GM21526 (cell line): ENCODE measurements at regions not wholly inside any gene's neighbourhood (a gene's known extent, or its start where the extent isn't known, plus 50 kb on each side); places are given as distances from the start of the nearest gene placed in this dataset.
"Not testable (repeated sequence)": the region's sequence is repeated elsewhere in the genome, so short reads cannot be mapped to it uniquely, and the experiment has no call there.

ENCODE experiments used
- ATAC-seq: cut with Tn5 transposase; IDR thresholded peaks from one replicate; pipeline ENCODE4 v1.9.1; 2021; ENCODE audit warnings: moderate library complexity; ENCODE audit not compliant: unreplicated experiment, low FRiP score

DNA sequence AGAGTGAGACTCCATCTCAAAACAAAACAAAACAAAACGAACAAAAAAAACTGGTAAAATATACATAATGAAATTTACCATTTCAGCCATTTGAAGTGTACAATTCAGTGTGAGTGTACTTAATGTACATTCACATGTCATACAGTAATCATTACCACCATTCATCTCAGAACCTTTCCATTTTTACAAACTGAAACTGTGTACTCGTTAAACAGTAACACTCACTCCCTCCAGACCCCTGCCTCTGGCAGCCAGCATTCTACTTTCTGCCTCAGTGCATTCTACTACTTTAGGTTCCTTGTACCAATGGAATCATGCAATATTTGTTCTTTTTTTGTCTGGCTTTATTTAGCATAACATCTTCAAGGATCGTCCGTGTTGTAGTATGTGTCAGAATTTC lies 87.5 kb upstream of the CRYM start:
- not testable (repeated sequence) for ATAC-seq

DNA sequence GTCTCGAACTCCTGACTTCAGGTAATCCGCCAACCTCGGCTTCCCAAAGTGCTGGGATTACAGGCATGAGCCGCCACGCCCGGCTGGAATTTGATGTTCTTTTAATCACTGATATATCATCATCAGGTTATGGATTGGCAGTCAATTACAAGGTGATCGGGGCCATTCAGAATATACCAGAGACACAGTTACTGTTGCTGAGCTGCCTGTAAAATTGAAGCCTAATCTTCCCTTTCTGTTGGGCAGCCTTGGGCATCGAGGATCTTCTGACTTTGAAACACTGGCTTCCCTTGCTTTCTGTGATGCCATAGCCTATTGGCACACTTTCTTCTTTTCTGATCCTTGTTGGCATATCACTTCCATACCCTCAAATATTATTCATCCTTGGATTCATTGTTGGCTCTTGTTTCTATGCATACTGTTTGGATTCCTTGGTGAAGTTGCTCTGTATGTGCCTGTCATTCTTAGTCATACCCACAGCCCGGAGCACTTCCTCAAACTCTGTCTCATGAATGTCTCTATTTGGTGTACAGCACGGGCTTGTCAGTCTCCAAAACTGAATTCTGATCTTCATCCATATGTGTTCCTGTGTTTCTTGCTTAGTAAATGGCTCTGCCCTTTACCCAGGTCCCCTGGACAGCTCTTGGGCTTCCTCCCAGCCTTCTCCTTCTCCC lies 85.6 kb upstream of the CRYM start:
- ATAC-seq = not testable (repeated sequence)

DNA sequence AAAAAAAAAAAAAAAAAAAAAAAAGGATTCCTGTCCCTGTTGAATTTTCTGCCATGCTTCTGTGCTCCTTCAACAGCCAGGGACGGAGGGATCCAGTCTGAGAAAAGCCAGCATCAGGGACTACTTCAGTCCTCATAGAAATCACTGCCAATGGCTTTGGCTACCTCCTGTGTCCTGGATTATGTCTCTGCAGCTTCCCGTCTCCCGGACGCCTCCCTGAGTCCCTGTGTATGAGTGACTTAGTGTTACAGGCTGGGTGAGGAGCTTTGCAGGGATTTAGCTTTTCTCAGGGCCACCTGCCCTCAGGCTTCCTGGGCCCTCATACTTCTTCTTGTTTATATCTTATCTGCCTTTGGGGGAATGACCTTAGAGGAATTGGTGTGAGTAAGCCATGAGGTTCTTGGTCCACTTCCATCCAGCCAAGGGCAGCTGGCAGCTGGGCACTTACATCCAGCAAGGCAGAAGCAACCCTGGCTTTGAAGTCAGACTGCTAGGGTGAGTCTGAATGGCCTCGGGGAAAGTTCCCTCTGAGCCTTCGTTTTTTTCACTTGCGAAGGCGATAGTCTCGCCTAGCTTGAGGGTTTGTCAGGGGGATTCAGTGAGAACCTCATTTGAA lies 83.6 kb upstream of the CRYM start:
- not testable (repeated sequence) for ATAC-seq

DNA sequence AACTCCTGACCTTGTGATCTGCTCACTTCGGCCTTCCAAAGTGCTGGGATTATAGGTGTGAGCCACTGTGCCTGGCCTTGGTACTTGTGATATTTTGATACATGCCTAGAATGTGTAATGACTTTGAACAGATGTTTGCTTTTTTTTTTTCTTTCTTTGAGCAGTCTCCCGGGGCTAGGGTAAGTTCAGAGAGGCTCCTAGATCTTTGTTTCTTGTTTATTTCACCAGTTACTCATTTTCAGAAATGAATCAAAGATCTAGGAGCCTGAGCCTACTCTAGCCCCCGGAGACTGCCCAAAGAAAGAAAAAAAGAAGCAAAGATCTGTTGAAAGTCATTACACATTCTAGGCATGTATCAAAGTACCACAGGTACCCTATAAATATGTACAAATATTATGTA lies 83.0 kb upstream of the CRYM start:
- not testable (repeated sequence) for ATAC-seq

DNA sequence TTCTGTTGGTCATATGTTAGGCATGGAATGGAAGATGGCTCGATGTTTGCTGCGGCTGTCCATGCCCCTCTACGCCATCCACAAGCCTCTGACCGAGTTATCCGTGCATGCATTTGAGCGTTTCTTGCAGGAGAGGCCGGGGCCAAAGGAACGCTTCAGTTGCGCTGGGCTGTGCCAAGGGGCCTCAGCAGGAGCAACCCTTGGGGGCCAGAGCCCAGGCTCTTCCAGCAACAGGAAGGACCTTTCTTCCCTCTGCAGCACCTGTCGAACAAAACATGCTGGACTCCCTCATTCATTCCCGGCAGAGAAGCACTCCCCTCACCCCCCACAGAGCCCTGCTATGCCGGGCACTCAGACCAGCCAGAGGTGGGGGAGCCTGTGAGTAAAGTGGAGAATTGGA lies 81.4 kb upstream of the CRYM start:
- peak; percentile 1 for ATAC-seq

DNA sequence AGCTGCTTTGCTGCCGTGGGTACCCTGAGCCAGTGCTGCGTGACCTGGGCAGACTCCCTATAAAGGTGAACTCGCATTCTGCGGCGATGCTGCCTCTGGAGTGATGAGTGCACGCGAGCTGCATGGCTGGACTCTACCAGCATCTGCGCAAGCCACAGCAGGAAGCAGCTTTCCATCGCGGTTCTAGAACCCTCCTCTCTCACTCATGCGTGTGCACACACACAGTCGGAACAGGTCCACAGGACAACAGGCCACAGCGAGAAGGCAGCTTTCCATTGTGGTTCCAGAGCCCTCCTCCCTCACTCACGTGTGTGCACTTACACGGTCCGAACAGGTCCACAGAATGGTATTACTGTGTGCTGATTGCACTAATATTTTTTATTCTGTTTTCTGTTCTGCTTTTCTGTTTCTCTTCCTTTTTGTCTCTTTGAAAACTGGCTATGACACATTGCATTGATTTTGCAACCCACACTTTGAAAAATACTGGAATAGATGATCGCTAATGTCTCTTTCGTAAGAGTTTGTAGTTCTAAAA lies 80.2 kb upstream of the CRYM start:
- peak; percentile 45 for ATAC-seq

DNA sequence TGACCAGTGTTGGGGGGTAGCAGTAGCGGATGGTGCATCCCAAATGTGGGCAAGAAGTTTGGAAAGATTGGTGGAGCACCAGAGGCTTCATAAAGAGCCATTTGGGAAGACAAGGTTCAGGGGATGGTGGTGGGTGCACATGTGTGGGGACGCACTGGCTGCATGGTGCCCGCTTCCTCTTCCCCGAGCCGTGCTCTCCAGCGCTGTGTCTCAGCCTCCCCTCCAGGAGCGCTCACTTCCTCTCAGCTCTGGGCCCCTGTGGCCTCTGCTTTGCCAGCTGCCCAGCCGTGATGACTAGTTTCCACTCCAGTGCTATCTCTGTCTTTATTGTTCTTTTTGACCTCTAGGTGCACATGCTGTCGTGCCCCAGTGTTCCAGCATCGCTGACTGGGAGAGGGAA lies 78.2 kb upstream of the CRYM start:
- not testable (repeated sequence) for ATAC-seq

DNA sequence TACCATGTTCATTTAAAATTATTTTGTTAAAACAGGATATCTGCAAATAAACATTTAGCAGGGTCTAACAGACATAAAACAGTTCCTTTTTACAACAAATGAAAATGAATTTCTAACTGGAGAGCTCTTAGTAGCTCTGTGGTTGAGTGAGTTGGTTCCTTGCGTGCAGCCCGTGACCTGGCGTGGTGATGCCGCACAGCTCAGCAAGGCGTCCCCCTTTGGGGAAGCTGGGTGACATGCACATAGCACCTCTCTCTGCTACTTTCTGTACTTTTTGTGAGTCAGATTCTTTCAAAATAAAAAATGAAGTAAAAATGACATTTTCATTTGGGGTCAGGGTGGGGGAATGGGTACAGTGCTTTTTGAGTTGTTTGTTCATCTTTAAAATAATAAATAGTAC lies 73.3 kb upstream of the CRYM start:
- ATAC-seq = not testable (repeated sequence)

DNA sequence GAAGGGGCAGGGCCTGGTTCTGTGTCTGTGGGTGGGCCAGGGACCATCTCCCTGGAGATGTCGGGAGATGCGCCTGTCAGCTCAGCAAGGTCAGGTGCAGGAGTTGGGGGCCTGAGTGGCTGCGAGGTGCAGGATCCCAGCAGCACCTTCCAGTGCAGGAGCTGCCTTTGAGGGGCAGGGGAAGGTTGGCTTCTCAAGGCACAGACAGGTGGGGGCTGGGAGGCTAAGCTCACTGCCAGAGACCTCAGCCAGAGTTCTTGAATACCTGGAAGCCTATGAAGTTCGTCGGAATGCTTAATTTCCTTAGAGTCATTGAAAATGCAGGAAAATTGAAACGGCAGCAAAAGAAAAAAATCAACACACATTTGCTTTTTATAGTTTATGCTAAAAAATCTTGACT lies 72.8 kb upstream of the CRYM start:
- not testable (repeated sequence) for ATAC-seq

DNA sequence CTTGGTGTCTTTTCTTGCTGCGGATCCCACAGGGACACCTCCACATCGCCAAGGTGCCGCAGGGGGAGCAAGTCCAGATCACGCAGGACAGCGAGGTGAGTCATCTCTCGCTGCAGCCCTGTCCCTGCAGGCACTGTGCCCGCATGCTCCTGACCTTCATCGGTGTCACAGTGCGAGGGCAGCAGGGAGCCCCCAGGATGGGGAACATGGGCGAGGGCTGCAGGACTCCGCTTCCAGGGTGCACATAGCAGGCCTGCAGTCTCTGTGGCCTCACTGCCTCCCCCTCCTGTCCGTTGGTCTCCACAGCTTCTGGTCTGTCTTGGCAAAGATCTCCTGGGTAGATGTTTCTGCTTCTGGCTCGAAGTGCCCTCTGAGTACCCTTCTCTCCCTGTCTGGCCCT lies 71.2 kb upstream of the CRYM start:
- not testable (repeated sequence) for ATAC-seq

DNA sequence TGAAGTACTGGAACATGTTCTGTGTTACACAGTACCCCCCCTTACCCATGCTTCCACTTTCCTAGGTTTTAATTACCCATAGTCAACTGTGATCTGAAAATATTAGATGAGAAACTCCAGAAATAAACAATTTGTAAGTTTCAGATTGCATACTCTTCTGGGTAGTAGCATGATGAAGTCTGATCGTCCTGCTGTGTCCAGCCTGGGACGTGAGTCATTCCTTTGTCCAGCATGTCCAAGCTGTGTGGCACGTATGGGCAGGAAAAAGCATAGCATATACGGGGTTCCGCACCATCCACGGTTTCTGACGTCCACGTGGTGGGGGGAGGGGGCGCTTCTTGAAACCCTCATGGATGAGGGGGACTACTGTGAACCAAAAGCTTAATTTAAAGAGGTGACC lies 70.7 kb upstream of the CRYM start:
- ATAC-seq = not testable (repeated sequence)

DNA sequence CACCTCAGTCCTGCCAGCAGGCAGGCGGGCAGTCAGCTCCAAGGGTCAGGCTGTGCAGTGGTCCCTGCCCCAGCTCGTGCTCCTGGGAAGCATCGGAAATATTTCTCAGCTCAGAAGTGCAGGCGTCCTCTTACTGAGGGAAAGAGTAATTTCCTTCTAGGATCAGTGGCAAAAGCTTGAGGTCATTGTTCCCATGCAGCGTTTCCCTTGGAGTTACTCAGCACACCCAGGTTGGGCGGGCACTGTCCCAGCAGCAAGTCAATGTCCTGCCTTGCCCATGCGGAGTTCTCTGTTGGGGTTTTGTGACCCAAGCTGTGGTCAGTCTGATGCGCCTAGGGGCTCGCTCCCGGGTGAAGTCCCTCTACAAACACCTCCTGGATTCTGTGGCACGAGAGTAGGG lies 69.4 kb upstream of the CRYM start:
- not testable (repeated sequence) for ATAC-seq

DNA sequence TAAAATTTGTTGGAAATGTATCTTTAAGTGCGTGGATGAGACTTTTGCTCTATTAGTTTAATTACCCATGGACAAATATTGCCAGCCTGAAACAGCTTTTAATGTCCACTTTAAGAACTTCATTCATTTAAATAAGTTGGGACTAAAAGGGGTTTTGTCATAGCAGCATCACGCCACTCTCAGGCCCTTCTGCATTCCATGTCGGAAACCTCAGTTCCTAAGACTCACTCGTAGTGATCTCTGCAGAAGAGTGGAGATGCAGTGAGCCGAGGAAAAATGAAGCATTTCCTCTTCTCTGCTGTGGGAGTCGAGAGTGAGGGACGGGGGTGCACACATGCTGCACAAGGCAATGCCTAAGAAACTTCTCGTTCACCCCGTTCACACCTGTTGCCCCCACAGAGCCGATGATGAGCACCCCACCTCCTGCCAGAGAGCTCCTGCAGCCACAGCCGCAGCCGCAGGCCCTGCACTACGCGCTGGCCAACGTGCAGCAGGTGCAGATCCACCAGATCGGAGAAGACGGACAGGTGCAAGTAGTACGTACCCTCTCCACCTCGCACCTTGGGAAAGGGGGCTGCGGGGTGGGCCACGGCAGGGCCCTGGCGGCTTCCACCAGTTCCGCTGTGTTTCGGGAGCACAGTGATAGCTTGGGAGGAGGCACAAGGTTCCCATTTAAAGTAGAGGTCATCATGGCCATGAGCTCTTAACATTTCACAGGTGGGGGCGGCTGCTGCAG lies 68.8 kb upstream of the CRYM start:
- ATAC-seq = not testable (repeated sequence)

DNA sequence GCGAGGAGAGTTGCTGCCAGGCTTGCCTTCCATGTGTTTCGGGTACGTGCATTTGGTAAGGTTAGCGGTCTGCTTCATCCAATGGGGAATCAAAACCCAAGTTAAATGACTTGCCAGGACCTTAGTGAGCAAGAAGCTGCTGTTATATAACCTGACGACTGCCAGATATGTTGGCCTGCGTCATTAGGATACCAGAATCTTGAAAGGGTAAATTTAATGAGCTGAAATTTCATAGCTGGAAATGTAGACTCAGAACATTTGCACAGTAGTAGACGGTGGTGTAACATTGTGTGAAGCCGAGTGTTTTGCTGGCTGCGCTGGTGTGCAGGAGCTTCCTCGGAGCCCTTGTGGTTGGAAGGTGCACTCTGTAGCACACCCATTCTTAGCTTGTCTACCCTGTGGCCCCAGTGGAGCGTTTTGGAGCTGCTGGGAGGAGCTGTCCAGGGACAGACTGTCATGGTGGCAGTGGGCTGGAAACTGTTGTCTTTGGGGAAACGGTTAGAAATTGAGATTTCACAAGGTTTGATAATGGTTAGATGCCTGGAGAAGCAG lies 66.3 kb upstream of the CRYM start:
- not testable (repeated sequence) for ATAC-seq

DNA sequence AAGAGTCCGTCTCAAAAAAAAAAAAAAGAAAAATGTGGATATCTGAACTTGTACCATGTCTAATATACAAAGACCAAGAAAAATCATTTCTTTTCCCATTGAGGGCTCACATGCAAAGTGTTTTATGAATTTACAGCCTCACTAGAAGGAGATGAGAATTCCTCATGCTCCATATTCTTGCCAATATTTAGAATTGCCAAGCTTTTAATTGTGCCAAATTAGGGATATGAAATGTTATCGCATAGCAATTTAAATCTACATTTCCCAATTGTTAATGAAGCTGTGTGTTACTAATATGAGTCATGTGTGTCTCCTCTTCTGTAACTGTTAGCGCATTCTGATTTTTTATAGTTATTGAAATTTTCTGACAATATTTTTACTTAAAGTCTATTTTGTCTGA lies 63.0 kb upstream of the CRYM start:
- no peak for ATAC-seq

DNA sequence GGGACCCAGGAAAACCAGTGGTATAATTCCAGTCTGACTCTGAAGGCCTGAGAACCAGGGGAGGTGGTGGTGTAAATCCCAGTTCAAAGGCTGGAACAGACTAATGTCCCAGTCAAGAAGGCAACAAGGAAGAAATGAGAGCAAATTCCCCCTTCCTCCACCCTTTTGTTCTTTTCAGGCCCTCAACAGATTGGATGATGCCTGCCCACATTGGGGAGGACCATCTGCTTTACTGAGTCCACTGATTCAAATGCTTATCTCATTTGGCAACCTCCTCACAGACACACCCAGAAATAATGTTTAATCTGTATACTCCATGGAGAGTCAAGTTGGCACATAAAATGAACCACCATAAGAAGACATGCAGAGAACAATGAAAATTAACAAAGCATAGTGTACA lies 61.9 kb upstream of the CRYM start:
- no peak for ATAC-seq

DNA sequence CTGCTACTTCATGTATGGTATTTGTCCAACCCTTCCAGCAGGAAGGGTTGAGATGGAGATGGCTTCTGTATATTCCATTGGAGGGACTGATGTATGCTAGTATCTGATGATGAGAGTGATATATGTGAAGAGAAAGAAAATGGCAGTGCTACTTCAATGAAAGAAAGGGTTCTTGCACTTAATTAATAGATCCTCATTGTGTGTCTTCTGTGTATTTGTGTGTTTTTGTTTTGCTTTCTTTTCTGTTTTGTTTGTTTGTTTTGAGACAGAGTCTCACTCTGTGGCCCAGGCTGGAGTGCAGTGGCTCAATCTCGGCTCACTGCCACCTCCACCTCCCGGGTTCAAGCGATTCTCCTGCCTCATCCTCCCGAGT lies 61.2 kb upstream of the CRYM start:
- ATAC-seq = no peak

DNA sequence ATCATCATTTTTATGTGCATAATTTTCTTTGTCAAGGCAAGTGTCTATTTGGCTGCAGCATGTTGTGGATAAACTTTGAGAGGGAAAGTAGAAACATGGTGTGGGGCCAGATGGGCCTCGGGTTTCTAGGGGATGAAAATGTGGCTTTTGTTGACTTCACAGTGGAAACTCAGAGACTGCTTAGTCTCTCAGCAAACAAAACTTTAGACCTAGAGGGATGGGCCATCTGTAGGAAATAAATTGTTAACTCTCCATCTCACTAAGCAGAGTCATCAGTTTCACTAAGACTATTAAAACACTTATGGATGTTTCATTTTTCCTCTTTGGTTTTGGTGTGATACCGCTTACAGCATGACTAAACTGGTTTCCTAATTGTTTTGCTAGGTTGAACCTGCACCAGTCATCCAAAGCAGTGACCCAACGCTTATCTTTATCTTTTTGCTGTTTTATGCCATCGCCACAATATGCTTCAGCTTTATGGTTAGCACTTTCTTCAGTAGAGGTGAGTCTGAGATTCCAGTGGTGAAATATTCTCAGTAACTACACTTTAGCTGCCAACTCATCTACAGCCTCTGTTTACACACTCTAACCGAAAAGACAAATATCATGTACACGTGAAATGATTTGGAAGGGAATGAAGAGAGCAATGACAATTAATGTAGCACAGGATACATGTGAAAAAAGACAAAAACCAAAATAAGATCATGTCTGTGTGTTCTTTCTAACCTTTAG lies 60.6 kb upstream of the CRYM start:
- no peak for ATAC-seq

DNA sequence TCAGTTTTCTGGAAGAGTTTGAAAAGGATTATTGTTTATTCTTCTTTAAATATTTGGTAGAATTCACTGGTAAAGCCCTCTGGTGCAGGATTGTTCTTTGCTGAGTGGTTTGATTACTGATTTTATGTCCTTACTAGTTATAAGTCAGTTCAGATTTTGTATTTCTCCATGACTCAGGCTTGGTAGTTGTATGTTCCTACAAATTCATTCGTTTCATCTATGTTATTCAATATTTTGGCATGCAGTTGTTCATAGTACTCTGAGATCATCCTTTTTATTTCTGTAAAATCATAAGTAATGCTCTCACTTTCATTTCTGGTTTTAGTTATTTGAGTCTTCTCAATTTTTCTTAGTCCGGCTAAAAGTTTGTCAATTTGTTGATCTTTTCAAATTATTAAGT lies 58.1 kb upstream of the CRYM start:
- ATAC-seq = no peak
